ENCODE measurements at regions not wholly inside any gene's neighbourhood (a gene's known extent, or its start where the extent isn't known, plus 50 kb on each side); places are given as distances from the start of the nearest gene placed in this dataset.

- no peak overlapping the region for H3K4me3 Mint-ChIP-seq
- H3K27ac Mint-ChIP-seq = no peak overlapping the region
- no peaks in the 10 kb centered on the region for H3K36me3 Mint-ChIP-seq (ENCODE audit: low read depth)
- no peak for DNase-seq (ENCODE audit: low spot score)
- no peaks in the 10 kb centered on the region for H3K9me3 Mint-ChIP-seq
- no peaks in the 10 kb centered on the region for H3K4me1 Mint-ChIP-seq (ENCODE audit: low read depth)
- peaks cover 14% of the 10 kb centered on the region for H3K27me3 Mint-ChIP-seq (ENCODE audit: low read depth)
Measured at GRCh38 chr15:59879506-59880265, 124.4 kb upstream of the FOXB1 start.

- DNase-seq (ENCODE audit: low spot score) = no peak
- Mint-ChIP-seq H3K4me3 (no peak overlapping the region), H3K27ac (no peak overlapping the region), H3K9me3 (no peaks in the 10 kb centered on the region), H3K36me3 (ENCODE audit: low read depth) (no peaks in the 10 kb centered on the region), H3K27me3 (ENCODE audit: low read depth) (peaks cover 19% of the 10 kb centered on the region), H3K4me1 (ENCODE audit: low read depth) (no peaks in the 10 kb centered on the region)
Measured at GRCh38 chr15:59876140-59876539, 128.0 kb upstream of the FOXB1 start.

GRCh38 chr15:59873644-59874272, 130.4 kb upstream of the FOXB1 start:
- no peak for DNase-seq (ENCODE audit: low spot score)
- Mint-ChIP-seq H3K4me1 (ENCODE audit: low read depth) (no peaks in the 10 kb centered on the region), H3K4me3 (no peak overlapping the region), H3K36me3 (ENCODE audit: low read depth) (no peaks in the 10 kb centered on the region), H3K27ac (no peak overlapping the region), H3K27me3 (ENCODE audit: low read depth) (peaks cover 18% of the 10 kb centered on the region), H3K9me3 (no peaks in the 10 kb centered on the region)

GRCh38 chr15:59867086-59867855, 136.8 kb upstream of the FOXB1 start:
- Mint-ChIP-seq H3K36me3 (ENCODE audit: low read depth) (no peaks in the 10 kb centered on the region), H3K27ac (no peak overlapping the region), H3K4me1 (ENCODE audit: low read depth) (no peaks in the 10 kb centered on the region), H3K9me3 (no peaks in the 10 kb centered on the region), H3K4me3 (no peak overlapping the region), H3K27me3 (ENCODE audit: low read depth) (peaks cover 19% of the 10 kb centered on the region)
- DNase-seq (ENCODE audit: low spot score) = no peak

GRCh38 chr15:59866642-59867041, 137.5 kb upstream of the FOXB1 start:
- Mint-ChIP-seq H3K9me3 (no peaks in the 10 kb centered on the region), H3K4me3 (no peak overlapping the region), H3K4me1 (ENCODE audit: low read depth) (no peaks in the 10 kb centered on the region), H3K27me3 (ENCODE audit: low read depth) (peaks cover 20% of the 10 kb centered on the region), H3K27ac (no peak overlapping the region), H3K36me3 (ENCODE audit: low read depth) (no peaks in the 10 kb centered on the region)
- no peak for DNase-seq (ENCODE audit: low spot score)

- Mint-ChIP-seq H3K4me1 (ENCODE audit: low read depth) (no peaks in the 10 kb centered on the region), H3K9me3 (no peaks in the 10 kb centered on the region), H3K27ac (no peak overlapping the region), H3K27me3 (ENCODE audit: low read depth) (peaks cover 28% of the 10 kb centered on the region), H3K36me3 (ENCODE audit: low read depth) (no peaks in the 10 kb centered on the region), H3K4me3 (no peak overlapping the region)
- DNase-seq (ENCODE audit: low spot score) = no peak
Measured at GRCh38 chr15:59862191-59863155, 141.6 kb upstream of the FOXB1 start.

GRCh38 chr15:59847968-59848367, 156.1 kb upstream of the FOXB1 start:
- Mint-ChIP-seq H3K36me3 (ENCODE audit: low read depth) (no peaks in the 10 kb centered on the region), H3K4me3 (no peak overlapping the region), H3K27ac (no peak overlapping the region), H3K27me3 (ENCODE audit: low read depth) (peaks cover 11% of the 10 kb centered on the region), H3K4me1 (ENCODE audit: low read depth) (no peaks in the 10 kb centered on the region), H3K9me3 (no peaks in the 10 kb centered on the region)
- DNase-seq (ENCODE audit: low spot score) = no peak

- H3K4me3 Mint-ChIP-seq = no peak overlapping the region
- no peaks in the 10 kb centered on the region for H3K9me3 Mint-ChIP-seq
- H3K27ac Mint-ChIP-seq = no peak overlapping the region
- no peak for DNase-seq (ENCODE audit: low spot score)
- peaks cover 10% of the 10 kb centered on the region for H3K27me3 Mint-ChIP-seq (ENCODE audit: low read depth)
- H3K36me3 Mint-ChIP-seq (ENCODE audit: low read depth) = no peaks in the 10 kb centered on the region
- H3K4me1 Mint-ChIP-seq (ENCODE audit: low read depth) = no peaks in the 10 kb centered on the region
Measured at GRCh38 chr15:59845942-59846499, 156.9 kb upstream of the BNIP2 start.

GRCh38 chr15:59843609-59844008, 154.5 kb upstream of the BNIP2 start:
- Mint-ChIP-seq H3K36me3 (ENCODE audit: low read depth) (no peaks in the 10 kb centered on the region), H3K9me3 (no peaks in the 10 kb centered on the region), H3K4me3 (no peak overlapping the region), H3K27me3 (ENCODE audit: low read depth) (peaks cover 11% of the 10 kb centered on the region), H3K4me1 (ENCODE audit: low read depth) (peaks cover 6% of the 10 kb centered on the region), H3K27ac (no peak overlapping the region)
- DNase-seq (ENCODE audit: low spot score) = no peak

GRCh38 chr15:59841036-59841435, 151.9 kb upstream of the BNIP2 start:
- H3K27me3 Mint-ChIP-seq (ENCODE audit: low read depth) = peaks cover 9% of the 10 kb centered on the region
- H3K9me3 Mint-ChIP-seq = no peaks in the 10 kb centered on the region
- H3K27ac Mint-ChIP-seq = no peak overlapping the region
- no peak for DNase-seq (ENCODE audit: low spot score)
- no peaks in the 10 kb centered on the region for H3K36me3 Mint-ChIP-seq (ENCODE audit: low read depth)
- no peak overlapping the region for H3K4me3 Mint-ChIP-seq
- H3K4me1 Mint-ChIP-seq (ENCODE audit: low read depth) = peaks cover 10% of the 10 kb centered on the region

GRCh38 chr15:59839906-59840305, 150.8 kb upstream of the BNIP2 start:
- Mint-ChIP-seq H3K27me3 (ENCODE audit: low read depth) (peaks cover 9% of the 10 kb centered on the region), H3K4me1 (ENCODE audit: low read depth) (peaks cover 10% of the 10 kb centered on the region), H3K4me3 (no peak overlapping the region), H3K9me3 (no peaks in the 10 kb centered on the region), H3K27ac (no peak overlapping the region), H3K36me3 (ENCODE audit: low read depth) (no peaks in the 10 kb centered on the region)
- DNase-seq (ENCODE audit: low spot score) = no peak

- H3K27ac Mint-ChIP-seq = no peak overlapping the region
- H3K4me1 Mint-ChIP-seq (ENCODE audit: low read depth) = peaks cover 10% of the 10 kb centered on the region
- no peaks in the 10 kb centered on the region for H3K9me3 Mint-ChIP-seq
- DNase-seq (ENCODE audit: low spot score) = no peak
- H3K4me3 Mint-ChIP-seq = no peak overlapping the region
- H3K36me3 Mint-ChIP-seq (ENCODE audit: low read depth) = no peaks in the 10 kb centered on the region
- H3K27me3 Mint-ChIP-seq (ENCODE audit: low read depth) = peaks cover 9% of the 10 kb centered on the region
Measured at GRCh38 chr15:59838900-59839299, 149.8 kb upstream of the BNIP2 start.

- Mint-ChIP-seq H3K27ac (no peak overlapping the region), H3K4me3 (no peak overlapping the region), H3K4me1 (ENCODE audit: low read depth) (peaks cover 10% of the 10 kb centered on the region), H3K27me3 (ENCODE audit: low read depth) (peaks cover 3% of the 10 kb centered on the region), H3K9me3 (no peaks in the 10 kb centered on the region), H3K36me3 (ENCODE audit: low read depth) (no peaks in the 10 kb centered on the region)
- no peak for DNase-seq (ENCODE audit: low spot score)
Measured at GRCh38 chr15:59835776-59836175, 146.7 kb upstream of the BNIP2 start.
